ENCODE measurements at regions not wholly inside any gene's neighbourhood (a gene's known extent, or its start where the extent isn't known, plus 50 kb on each side); places are given as distances from the start of the nearest gene placed in this dataset.

DNA sequence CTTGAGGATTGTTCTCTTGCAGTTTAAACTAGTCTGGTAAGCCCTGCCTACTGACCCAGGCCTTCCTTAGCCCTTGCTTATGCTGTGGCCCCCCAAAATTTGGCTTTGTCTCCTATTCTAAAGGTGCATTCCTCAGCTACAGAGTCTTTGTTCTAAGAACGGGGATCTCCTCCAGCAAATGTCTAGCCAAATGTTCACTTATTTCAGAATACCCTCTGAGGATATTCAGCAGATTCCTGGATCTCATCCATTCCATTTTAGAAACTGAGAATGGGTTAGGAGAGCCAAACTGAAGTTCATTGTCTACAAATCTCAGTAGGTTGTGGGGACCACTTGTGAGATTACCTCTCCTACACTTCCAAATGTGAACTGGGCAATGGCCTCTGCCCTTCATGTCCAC, 164.2 kb upstream of the ARG1 start:
- Mint-ChIP-seq H3K36me3 (ENCODE audit: low read depth) (no peaks in the 10 kb centered on the region), H3K27me3 (ENCODE audit: low read depth) (no peaks in the 10 kb centered on the region), H3K27ac (no peak overlapping the region), H3K9me3 (no peaks in the 10 kb centered on the region), H3K4me1 (peaks cover 4% of the 10 kb centered on the region), H3K4me3 (no peak overlapping the region)
- TF ChIP-seq, protein P1, sequence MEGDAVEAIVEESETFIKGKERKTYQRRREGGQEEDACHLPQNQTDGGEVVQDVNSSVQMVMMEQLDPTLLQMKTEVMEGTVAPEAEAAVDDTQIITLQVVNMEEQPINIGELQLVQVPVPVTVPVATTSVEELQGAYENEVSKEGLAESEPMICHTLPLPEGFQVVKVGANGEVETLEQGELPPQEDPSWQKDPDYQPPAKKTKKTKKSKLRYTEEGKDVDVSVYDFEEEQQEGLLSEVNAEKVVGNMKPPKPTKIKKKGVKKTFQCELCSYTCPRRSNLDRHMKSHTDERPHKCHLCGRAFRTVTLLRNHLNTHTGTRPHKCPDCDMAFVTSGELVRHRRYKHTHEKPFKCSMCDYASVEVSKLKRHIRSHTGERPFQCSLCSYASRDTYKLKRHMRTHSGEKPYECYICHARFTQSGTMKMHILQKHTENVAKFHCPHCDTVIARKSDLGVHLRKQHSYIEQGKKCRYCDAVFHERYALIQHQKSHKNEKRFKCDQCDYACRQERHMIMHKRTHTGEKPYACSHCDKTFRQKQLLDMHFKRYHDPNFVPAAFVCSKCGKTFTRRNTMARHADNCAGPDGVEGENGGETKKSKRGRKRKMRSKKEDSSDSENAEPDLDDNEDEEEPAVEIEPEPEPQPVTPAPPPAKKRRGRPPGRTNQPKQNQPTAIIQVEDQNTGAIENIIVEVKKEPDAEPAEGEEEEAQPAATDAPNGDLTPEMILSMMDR (IDR thresholded peaks at IDR 0.05; ENCODE audit: unreplicated experiment in 3 of 3), result no peak

DNA sequence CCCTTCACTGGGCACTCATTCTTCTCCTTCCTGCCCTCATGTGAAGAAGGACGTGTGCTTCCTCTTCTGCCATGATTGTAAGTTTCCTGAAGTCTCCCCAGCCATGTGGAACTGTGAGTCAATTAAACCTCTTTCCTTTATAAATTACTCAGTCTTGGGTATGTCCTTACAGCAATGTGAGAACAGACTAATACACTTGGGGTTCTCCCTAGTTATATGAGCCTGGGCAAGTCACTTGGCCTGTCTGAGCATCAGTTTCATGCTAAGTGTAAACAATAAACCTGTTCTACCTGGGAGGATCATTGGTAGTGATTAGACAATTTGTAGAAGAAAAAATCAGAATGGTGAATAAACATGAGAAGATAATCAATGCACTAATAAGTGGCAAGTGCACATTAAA, 162.2 kb upstream of the ARG1 start:
- Mint-ChIP-seq H3K4me3 (no peak overlapping the region), H3K36me3 (ENCODE audit: low read depth) (no peaks in the 10 kb centered on the region), H3K9me3 (no peaks in the 10 kb centered on the region), H3K4me1 (peaks cover 4% of the 10 kb centered on the region), H3K27ac (no peak overlapping the region), H3K27me3 (ENCODE audit: low read depth) (no peaks in the 10 kb centered on the region)
- TF ChIP-seq, protein P1 (IDR thresholded peaks at IDR 0.05; ENCODE audit: unreplicated experiment in 3 of 3), result no peak

DNA sequence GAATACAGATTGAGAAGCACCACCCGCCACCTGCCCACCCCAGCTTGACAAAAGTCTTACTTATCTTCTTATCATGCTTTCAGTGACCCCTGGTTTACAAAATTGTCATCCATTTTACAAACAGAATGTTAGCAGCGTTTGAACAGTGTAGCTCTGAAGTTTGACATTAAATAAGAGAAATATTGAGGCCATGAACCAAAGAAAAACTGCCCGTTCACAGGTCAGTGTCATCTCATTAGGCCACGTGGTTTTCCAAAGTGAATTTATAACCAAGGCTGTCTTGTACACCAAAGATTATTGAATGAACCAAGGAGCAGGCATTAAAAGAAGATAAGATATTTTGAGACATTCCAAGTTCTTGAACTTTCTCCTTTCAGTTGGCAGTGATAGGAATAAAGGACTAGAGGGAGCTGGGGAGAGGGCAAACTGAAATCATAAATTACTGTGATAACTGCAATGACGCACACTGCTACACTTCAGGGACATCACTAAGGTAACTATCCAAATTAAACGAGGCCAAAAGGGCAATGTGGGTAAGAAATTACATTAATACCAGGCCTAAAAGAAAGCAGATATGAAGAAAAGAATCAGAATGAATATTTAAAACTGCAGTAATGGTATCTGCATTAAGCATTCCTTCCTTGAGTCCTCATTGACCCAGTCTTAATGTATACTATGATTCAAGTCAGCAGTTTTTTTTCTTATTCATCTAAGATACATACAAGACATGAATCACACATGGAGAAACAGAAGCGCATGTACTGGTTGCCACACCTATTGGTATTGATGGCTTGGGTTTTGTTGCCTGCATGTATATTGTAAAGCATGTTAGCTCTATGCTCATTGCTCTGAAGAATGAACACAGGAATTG, 159.8 kb upstream of the ARG1 start:
- Mint-ChIP-seq H3K4me3 (no peak overlapping the region), H3K36me3 (ENCODE audit: low read depth) (no peaks in the 10 kb centered on the region), H3K27me3 (ENCODE audit: low read depth) (no peaks in the 10 kb centered on the region), H3K27ac (no peak overlapping the region), H3K9me3 (no peaks in the 10 kb centered on the region), H3K4me1 (peaks cover 13% of the 10 kb centered on the region)
- TF ChIP-seq, protein P1 (IDR thresholded peaks at IDR 0.05; ENCODE audit: unreplicated experiment in 3 of 3), result no peak

DNA sequence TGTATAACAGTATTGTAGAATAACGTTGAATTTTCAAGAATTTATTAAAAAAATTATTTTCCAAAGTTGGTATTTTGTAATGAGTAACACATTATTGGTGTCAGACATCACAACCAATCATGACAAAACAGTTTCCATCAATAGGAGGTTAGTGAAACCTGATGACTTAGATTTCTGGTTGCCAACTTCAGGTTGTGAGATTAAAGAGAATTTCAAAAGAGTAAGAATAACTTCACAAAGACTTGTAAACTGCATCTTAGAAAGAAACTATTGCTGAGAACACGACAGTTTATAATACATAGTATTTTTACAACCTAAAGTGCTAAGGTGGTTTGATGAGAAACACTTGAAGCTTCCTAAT, 159.2 kb upstream of the ARG1 start:
- no peaks in the 10 kb centered on the region for H3K27me3 Mint-ChIP-seq (ENCODE audit: low read depth)
- TF ChIP-seq, protein P1 (IDR thresholded peaks at IDR 0.05; ENCODE audit: unreplicated experiment in 3 of 3), result no peak
- no peaks in the 10 kb centered on the region for H3K9me3 Mint-ChIP-seq
- peaks cover 13% of the 10 kb centered on the region for H3K4me1 Mint-ChIP-seq
- no peaks in the 10 kb centered on the region for H3K36me3 Mint-ChIP-seq (ENCODE audit: low read depth)
- H3K27ac Mint-ChIP-seq, result no peak overlapping the region
- no peak overlapping the region for H3K4me3 Mint-ChIP-seq

DNA sequence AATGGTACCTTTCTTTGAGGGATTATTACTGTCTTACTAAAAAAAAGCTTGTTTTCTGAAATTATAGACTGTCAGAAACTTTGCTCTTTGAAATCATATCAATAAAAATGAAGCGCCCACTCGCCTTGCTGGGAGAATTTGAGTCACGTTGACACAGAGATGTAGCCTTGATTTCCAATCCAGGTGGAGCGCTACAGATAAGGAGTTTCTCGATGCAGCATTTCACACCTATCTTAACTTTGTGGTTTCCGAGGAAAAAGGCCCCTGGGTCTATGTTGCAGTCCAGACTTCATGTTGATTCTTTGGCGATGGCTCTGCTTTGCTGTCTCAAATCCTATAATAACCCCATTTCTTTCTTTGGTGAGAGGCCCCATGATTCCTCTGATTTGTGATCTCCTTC, 158.1 kb upstream of the ARG1 start:
- Mint-ChIP-seq H3K9me3 (no peaks in the 10 kb centered on the region), H3K27ac (no peak overlapping the region), H3K4me3 (no peak overlapping the region), H3K36me3 (ENCODE audit: low read depth) (no peaks in the 10 kb centered on the region), H3K27me3 (ENCODE audit: low read depth) (no peaks in the 10 kb centered on the region), H3K4me1 (peaks cover 13% of the 10 kb centered on the region)
- TF ChIP-seq, protein P1 (IDR thresholded peaks at IDR 0.05; ENCODE audit: unreplicated experiment in 3 of 3), result no peak

DNA sequence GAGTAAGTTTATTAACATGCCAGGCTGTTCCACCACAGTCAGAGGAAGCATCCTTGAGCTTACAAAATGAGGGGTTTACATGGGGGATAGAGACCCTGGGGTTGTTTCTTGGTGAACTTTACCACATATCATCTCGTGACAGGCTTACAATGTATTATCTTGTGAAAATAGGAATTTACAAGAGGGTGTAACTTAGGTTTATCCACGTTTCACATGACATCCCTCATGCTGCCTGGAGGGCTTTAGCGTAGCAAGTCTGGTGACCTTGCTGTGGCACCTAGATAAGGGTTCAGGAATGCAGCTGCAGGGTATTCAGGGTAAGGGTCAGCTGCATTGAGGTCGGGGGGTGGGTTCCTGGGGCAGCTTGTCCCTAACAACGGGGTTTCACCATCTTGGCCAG, 154.6 kb upstream of the ARG1 start:
- Mint-ChIP-seq H3K9me3 (no peaks in the 10 kb centered on the region), H3K4me3 (no peak overlapping the region), H3K36me3 (ENCODE audit: low read depth) (no peaks in the 10 kb centered on the region), H3K4me1 (peaks cover 9% of the 10 kb centered on the region), H3K27me3 (ENCODE audit: low read depth) (no peaks in the 10 kb centered on the region), H3K27ac (no peak overlapping the region)
- TF ChIP-seq, protein P1 (IDR thresholded peaks at IDR 0.05; ENCODE audit: unreplicated experiment in 3 of 3), result no peak
